Midbrain (tissue), 1 donor: ENCODE measurements at regions not wholly inside any gene's neighbourhood (a gene's known extent, or its start where the extent isn't known, plus 50 kb on each side); places are given as distances from the start of the nearest gene placed in this dataset.
"Not testable (repeated sequence)": the region's sequence is repeated elsewhere in the genome, so short reads cannot be mapped to it uniquely, and the experiment has no call there.

Source experiments
- DNase-seq: peaks from one replicate; lab custom pipeline; 2025; lab: John Stamatoyannopoulos, UW

DNA sequence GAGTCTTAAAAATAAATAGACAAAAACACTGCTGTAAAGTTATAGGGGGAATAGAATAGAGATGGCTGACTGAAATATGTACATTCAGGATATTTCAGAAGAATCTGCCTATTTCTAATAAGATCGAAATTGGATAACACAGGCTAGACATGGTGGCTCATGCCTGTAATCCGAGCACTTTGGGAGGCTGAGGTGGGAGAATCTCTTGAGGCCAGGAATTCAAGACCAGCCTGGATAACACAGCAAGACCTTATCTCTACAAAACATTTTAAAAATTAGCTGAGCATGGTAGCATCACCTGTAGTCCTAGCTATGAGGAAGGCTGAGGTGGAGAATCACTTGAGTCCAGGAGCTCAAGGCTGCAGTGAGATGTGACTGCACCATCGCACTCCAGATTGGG is 146.6 kb upstream of the CCDC150 start:
- DNase-seq, result no peak

DNA sequence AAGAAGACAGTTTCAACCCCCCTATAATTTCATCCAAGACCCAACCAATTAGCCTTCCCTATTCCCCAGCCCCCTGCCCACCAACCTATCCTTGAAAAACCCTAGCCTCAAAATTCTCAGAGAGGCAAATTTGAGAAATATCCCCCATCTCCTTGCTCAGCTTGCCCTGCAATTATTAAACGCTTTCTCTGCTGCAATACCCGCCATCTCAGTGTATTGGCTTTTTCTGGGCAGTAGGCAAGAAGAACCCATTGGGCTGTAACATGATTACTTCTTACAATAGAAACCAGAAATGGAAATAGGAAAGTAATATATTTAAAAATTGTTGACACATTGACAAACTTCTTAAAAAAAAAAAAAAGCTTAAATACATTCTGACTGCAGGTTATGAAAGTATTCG is 140.6 kb upstream of the CCDC150 start:
- DNase-seq, result no peak

DNA sequence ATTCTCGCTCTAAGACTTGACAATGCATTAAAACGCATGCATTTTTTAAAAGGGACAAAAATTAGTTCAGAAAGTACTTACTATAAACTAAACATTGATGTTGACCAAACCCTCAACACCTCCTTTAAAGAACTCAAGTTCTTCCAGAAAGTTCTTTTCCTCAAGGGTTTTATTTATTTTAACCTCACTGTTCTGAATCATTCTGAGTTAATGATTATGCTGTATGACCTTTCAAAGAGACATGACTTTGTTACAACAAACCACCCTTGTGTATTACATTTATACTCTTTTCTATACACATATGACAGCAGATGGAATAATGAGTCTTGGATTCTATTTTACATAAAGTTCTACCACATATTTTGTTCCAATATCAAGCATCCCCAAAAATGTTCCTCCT is 139.8 kb upstream of the CCDC150 start:
- DNase-seq, result no peak

DNA sequence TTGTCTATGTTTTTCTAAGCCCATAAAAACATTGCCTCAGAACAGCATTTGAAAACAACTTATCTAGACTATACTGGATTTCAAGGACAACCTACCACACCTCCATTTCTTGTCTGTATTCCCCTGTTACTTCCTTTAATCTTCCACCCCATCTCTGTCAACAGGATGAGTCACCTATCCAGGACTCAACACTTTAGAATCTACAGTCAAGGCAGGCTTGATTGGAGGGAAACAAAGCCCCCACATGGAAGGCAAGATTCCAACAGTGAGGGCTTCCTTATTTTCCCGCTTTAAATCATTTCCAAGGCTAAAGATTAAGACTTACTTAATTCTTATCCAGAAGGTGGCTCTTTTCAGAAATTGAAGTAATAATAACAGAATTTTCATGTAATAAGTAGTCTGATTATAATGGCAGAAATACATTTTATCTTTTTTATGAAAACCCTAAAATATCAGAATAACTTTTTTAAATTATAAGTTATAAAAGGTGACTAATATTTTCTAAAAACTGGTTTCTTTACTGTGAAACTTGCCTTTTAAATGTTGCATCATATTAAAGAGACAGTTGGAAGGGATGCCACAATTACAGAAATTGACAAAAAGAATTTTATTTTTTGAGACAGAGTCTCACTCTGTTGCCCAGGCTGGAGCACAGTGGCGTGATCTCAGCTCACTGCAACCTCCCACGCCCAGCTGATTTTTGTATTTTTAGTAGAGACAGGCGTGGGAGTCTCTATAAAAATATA is 138.7 kb upstream of the CCDC150 start:
- no peak for DNase-seq

DNA sequence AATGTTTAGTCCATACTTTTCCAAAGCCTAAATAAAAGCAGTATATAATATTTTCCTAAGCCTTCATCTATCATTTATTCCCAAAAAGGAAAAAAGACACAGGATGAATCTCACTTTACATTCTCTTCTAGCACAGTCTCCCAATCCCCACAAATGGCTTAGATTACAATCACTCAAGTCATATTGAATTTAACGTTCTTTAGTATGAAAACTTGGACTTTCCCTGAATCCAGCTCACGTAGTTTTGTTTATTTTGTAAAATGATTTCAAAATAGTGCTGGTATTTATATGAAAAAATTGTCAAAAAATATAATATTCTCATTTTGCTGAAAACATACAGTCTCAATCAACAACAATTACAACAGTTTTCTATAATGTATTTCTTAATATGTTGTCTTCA is 137.7 kb upstream of the CCDC150 start:
- DNase-seq, result no peak

DNA sequence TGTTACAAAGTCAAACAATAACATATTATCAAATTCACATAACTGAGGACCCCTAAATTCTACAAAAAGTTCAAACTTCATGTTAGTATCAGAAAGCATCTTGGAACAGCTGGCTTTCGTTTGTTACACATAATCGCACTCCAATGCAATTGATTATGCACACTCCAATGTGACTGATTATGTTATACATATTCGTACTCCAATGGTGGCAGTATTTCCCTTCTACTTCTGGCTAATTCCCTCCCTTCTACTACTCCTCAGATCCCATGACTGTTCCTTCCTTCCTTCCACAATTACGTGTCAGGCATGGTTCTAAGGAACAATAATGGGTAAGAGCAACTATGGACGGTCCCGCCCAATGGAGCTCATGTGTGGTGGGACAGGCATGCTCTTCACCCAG is 137.1 kb upstream of the CCDC150 start:
- peak; percentile 41 for DNase-seq

DNA sequence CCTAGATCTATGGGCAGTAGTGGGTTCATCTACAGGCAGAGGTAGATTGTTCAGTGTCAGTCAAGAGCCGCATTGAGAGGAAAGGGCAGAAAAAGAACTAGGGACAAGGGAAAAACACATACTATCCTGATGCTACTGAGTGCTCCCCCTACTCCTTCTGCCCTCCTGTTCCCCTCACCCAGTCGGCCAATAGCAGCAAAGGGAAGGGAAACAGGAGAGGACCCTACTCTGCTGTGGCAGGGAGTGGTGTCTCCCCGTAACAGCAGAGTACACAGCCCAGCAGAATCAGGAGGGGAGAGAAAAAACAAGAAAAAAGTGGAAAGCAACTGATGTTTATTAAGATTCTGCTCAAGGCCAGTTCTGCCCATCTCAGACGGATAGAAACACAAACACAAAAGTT is 136.1 kb upstream of the CCDC150 start:
- no peak for DNase-seq

DNA sequence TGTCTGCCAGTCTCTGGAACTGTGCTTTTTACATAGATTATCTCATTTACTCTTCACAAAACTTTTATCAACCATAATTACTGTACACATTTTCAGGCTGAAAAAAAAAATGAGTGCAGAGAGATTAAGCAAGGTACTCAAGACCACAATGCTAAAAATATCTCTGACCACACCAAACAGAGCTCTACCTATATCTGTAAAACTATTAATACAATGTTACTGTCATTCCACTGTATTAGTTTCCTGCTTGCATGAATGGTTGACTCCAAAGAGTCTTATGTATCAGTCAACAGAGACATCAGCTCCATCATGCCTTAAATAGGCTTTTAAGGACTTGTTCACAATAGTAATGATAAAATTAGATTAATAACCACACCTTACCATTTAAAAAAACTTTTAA is 134.7 kb upstream of the CCDC150 start:
- DNase-seq, result no peak

DNA sequence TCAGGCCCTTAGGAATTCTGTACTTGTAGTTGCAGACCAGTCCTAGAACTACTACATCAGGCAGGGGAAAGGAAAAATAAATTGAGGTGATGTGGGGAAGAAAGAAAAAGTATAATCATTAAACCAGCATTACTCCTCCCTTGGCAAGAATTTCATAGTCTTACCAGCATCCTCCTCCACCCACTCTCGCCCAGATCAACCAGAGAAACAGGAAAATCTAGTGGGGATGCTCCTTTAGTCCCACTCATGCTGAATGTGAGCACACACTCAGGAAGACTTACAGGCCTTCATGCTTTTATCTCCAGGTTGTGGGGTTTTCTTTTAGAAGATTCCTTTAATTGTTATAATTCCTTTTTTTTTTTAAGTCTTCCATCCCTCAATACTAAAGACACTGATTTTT is 129.3 kb upstream of the CCDC150 start:
- DNase-seq, result no peak

DNA sequence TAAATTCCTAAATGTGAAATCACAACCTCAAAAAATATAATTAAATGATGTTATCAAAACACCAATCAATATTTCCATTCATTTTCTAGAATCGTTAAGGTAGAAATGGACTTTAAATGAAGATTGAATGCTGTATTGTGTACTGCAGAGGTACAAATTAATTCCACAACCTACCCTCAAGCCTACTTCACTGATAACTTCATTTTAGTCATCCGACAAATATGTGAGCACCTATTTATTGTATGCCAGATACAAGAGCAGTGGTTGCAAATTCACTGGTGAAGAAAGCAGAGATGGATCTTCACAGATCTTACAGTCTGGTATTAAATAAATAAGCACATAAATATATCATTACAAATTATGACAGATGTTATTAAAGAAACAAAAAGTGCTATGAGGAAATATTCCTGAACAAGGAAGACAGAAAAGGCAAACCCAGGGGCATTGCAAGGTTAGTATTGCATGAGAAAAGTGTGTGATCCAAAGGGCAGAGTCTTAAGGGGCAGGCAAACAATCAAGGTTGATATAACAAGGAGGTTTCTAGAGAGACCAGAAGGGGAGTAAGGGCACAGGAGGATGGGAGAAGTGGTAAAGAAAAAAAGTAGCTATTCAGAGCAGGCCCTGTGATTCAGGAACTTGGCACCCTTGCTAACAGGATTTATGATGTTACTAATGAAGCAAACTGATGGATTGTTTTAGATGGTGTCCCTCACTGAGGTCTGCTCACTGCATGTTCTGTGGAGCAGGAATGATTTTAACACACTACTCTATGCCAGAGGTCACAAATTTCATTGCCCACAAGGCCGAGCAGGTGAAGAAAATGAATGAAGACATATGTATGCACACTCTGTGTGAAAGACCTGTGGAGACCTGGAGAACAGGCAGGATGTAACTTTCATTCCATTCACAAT is 128.0 kb upstream of the CCDC150 start:
- no peak for DNase-seq

DNA sequence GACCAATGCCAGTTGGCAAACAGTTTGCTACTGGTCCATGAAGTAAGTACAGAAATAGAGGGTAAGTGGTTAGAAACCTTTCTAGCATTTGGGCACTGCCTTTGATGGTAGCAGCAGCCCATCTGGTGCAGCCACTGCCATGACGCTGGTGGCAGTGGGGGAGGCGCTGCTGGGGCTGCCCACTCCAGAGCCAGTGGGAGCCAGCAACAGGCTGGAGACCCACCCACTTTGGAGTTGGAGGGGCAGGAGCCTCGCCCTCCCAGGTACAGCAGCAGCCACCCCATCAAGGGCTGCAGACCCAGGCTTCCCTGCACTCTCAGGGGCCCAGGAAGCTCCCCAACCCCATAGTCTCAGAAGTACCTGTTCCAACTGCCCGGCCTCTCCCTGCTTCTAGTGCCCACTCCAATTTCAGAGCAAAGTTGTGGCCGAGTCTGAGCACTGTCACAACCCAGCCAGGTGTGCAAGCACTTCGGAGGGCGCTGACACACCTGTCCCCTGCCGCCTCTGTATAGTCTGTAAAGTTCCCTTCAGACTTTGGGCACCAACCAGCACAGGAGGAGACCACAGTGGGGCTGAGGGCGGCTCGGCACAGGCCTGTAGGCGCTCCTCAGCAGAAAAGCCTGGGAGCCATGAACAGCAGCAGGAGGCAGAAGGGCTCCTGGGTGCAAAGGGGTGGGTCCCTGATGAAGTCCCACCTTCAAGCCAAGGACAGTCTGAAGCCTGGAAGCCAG is 125.6 kb upstream of the CCDC150 start:
- no peak for DNase-seq

DNA sequence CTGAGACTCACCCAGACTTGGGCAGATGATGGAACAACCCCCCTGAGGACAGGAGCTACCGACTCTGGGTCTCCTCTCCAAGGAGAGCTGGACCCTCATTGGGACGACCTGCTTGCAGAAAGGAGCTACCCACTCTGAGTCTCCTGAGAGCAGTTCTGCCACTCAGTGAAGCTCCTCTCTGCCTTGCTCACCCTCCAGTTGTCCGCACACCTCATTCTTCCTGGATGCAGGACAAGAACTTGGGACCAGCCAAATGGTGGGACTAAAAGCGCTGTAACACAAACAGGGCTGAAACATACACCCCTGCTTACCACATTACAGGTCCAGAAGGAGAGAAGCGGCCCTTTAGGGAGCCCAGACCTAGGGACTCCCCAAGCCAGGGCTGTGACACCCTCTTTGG is 124.9 kb upstream of the CCDC150 start:
- DNase-seq, result no peak

DNA sequence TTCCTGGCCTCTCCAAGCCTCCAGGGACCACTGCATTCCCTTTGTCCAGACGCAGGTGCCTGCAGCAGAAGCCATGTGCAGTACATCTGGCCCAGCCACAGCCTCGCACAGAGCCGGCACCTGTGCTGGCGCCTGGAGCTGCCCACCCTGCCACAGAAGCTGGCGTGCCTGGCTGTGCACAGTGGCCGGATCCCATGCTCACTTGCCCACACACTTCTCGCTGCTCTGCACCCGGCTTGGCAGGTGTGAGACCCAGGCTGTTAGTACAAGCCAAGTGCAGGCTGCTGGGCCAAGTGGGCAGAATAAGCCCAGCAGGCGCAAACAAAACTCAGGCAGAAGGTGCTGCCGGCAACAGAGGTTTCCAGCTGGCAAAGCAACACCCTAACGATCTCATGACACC is 124.5 kb upstream of the CCDC150 start:
- DNase-seq, result no peak

DNA sequence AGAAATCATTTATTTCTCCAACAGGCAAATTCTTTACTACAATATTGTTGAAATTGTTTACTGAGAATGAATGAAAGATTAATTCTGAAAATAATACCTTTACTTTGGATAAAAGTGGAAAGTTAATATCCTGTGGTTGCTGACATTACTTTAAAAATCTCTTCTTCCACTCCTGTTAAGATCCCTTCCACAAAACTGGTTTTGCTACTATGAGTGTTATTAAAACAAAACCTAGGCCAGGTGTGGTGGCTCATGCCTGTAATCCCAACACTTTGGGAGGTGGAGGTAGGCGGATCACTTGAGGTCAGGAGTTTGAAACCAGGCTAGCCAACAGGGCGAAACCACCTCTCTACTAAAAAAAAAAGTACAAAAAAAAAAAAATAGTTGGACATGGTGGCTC is 123.9 kb upstream of the CCDC150 start:
- DNase-seq, result no peak

DNA sequence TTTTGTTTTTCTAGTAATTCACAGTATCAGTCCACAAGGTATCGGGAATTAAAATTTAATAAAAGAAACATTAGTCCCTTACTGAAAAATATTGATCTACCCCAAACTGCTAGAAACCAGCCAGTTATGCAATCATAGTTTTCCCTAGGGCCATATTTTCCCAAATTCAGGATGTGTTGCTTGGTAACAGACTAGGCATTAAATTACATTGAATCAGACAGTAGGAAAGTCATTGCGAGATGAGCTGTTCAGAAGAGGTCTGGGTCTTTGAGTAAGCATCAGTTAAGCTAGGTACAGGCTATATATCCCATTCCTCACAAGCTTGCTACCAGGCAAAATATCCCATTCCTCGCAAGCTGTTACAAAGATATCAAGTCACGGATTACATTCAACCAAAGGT is 123.0 kb upstream of the CCDC150 start:
- DNase-seq, result no peak

DNA sequence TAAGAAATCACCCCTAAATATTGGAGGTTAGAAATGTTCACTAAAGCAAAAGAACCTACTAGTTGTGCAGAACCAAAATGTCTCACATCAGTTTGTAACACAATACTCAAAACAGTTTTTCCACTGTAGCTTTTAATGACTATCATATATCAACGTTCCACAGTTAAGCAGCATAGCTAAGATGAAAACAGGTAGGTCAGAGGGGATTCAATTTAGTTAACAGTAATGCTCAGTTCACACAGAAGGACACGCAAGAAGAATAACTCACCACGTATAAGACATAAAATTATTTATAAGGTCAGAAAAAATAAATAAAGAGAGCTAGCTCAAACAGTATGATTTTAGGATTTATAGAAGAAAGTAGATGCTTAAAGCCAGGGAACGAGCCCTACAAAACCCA is 118.9 kb upstream of the CCDC150 start:
- no peak for DNase-seq

DNA sequence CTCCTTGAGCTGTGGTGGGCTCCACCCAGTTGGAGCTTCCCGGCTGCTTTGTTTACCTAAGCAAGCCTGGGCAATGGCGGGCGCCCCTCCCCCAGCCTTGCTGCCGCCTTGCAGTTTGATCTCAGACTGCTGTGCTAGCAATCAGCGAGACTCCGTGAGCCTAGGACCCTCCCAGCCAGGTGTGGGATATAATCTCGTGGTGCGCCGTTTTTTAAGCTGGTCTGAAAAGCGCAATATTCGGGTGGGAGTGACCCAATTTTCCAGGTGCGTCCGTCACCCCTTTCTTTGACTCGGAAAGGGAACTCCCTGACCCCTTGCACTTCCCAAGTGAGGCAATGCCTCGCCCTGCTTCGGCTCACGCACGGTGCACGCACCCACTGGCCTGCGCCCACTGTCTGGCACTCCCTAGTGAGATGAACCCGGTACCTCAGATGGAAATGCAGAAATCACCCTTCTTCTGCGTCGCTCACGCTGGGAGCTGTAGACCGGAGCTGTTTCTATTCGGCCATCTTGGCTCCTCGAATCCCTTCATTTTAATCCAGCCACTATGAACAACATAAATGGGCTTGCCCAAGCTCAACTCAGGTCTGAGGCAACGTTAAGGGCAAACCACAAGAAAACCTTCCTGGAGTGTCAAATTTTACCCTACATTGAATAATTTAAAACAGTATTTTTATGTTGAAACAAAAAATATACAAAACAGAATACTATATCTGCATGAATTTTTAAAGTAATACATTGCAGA is 112.4 kb upstream of the CCDC150 start:
- not testable (repeated sequence) for DNase-seq

DNA sequence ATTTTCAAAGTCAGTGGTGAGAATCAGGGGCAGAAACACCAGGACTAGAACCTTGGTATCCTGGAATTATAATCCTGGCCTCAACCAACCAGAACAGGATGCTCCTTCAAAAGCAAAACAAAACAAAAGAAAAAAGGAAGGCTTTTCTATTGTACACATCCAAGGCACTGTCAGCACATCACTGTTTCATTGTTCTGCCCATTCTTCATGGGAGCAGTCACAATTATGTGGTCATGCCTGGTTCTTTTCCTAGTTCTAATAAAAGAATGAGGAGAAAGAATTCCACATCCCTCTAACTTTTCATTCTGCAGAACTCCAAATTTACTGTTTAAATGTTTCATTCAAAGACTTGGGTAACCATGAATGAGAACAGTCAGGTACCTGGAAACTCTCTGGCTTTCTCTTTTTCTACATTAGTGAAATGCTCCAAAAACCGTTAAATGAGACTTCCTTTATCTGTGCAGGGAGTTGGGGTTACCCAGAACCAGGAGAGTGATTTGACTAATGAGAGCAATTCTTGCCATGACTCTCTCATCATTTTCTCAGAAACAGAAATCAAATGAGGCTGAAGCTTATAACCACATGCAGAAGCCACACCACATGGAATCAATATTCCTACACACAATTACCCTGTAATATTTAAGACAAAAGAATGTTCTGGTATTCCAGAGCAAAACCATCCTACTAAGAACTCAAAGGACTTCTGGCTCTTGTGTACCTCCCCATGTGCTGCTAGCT is 110.9 kb upstream of the CCDC150 start:
- peak; percentile 39 for DNase-seq

DNA sequence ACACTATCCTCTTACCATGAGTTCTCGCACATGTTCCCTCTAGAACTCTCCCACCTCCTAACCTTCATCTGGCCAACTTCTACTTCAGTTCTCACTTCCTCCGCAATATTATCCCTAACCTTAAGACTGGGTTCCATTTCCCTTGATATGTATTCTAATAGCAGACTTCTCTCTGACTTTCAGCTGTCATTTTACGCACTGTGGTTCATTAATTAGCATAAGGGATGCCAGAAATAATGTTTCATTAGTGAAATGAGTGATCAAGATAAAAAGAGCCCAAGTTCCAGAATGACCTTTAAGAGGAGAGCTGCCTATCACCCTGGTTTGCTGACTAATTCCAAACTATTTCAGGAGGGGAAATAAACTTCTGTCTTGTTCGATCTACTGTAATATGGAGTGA is 108.6 kb upstream of the CCDC150 start:
- DNase-seq, result no peak

DNA sequence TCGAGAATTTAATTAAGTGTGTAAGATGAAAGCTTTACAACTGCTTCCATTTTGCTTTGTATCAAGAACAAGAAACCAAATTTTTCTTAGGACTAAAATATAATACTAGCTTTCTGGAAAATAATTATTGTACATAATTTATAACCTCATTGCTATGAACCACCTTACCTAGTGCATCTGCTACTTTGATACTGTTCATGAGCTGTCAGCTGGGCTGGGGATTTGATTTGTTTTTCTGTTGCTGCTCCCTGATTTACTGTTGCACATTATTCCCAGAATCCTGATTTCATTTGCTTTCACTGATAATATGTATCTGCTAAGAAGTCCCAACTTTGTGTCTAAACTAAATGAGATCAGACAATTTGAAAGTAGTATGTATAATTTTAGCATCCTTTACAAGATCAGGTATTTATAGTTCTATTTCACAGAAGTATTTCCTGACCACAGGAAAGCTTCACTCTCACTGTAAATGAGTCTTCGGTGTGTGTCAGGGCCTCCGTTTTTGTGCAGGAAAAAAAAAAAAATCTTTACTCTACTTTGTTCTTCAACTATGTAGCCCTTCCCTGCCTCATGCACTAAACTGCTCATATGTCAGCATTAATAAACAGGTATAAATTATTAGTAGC is 105.6 kb upstream of the CCDC150 start:
- DNase-seq, result no peak

DNA sequence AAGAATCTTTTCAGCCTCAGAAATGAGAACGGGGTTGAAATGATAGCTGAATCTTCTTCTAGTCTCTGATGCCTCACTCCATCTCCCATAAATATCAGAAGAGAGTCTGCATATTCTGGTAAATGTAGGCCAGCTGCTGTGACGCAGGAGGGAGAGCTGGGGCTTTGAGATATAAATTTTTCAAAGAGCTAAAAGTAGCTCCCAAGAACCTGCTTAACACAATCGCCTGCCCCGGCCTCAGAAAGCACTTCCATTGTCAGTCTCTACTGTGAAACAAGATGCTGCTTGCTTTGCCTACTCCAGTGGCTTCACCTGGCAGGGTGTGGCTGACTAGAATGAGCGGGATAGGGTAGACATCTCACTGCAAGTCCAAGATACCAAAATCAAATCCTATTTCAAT is 105.0 kb upstream of the CCDC150 start:
- peak; percentile 22 for DNase-seq
